ENCODE measurements at regions not wholly inside any gene's neighbourhood (a gene's known extent, or its start where the extent isn't known, plus 50 kb on each side); places are given as distances from the start of the nearest gene placed in this dataset.

DNA sequence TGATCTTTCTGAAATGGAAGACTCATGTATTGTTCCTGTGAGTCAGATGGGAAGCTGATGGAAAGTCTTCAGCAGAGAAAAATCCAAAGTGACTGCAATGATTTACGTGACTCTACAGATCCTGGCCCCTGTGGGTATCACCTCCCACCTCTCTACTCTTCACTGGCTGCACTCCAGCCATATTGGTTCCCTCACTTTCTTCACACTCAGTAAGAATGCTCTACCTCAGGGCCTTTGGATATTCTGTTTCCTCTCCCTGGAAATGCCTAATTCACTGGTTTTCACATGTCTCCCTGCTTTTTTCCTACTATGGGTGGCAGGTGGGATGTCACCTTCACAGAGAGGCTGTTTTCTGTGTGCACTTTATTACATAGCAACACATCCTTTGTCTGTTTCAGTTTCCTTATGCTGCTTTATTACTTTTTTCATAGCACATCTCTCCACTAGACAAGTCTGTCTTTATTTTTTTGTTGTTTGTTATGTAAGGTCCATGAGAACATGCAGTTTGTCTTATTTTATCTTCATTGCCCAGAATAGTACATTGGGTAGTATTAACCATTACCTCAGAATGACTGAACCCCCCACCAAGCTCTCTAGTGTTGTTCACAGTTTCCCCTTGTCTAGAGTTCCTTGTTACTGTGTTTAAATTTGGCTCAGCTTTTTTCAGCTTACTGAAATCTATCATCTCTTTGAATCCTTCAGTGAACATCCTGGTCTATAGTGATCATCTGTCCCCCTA, 57.6 kb upstream of the CLNK start:
- TF ChIP-seq, protein P1, sequence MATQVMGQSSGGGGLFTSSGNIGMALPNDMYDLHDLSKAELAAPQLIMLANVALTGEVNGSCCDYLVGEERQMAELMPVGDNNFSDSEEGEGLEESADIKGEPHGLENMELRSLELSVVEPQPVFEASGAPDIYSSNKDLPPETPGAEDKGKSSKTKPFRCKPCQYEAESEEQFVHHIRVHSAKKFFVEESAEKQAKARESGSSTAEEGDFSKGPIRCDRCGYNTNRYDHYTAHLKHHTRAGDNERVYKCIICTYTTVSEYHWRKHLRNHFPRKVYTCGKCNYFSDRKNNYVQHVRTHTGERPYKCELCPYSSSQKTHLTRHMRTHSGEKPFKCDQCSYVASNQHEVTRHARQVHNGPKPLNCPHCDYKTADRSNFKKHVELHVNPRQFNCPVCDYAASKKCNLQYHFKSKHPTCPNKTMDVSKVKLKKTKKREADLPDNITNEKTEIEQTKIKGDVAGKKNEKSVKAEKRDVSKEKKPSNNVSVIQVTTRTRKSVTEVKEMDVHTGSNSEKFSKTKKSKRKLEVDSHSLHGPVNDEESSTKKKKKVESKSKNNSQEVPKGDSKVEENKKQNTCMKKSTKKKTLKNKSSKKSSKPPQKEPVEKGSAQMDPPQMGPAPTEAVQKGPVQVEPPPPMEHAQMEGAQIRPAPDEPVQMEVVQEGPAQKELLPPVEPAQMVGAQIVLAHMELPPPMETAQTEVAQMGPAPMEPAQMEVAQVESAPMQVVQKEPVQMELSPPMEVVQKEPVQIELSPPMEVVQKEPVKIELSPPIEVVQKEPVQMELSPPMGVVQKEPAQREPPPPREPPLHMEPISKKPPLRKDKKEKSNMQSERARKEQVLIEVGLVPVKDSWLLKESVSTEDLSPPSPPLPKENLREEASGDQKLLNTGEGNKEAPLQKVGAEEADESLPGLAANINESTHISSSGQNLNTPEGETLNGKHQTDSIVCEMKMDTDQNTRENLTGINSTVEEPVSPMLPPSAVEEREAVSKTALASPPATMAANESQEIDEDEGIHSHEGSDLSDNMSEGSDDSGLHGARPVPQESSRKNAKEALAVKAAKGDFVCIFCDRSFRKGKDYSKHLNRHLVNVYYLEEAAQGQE (IDR thresholded peaks at IDR 0.05), result no peak
- TF ChIP-seq, protein P2, sequence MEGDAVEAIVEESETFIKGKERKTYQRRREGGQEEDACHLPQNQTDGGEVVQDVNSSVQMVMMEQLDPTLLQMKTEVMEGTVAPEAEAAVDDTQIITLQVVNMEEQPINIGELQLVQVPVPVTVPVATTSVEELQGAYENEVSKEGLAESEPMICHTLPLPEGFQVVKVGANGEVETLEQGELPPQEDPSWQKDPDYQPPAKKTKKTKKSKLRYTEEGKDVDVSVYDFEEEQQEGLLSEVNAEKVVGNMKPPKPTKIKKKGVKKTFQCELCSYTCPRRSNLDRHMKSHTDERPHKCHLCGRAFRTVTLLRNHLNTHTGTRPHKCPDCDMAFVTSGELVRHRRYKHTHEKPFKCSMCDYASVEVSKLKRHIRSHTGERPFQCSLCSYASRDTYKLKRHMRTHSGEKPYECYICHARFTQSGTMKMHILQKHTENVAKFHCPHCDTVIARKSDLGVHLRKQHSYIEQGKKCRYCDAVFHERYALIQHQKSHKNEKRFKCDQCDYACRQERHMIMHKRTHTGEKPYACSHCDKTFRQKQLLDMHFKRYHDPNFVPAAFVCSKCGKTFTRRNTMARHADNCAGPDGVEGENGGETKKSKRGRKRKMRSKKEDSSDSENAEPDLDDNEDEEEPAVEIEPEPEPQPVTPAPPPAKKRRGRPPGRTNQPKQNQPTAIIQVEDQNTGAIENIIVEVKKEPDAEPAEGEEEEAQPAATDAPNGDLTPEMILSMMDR (IDR thresholded peaks at IDR 0.05; ENCODE audit: low read depth, low read length, missing input control), result no peak
- TF ChIP-seq, protein P3, sequence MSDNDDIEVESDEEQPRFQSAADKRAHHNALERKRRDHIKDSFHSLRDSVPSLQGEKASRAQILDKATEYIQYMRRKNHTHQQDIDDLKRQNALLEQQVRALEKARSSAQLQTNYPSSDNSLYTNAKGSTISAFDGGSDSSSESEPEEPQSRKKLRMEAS (IDR thresholded peaks at IDR 0.05), result no peak
- no peak for TF ChIP-seq EGR1 (IDR thresholded peaks at IDR 0.05; ENCODE audit: low read depth in 2 of 2)
- TF ChIP-seq JUND (IDR thresholded peaks at IDR 0.05), result no peak
- no peak for TF ChIP-seq FOXA2 (IDR thresholded peaks at IDR 0.05)
- TF ChIP-seq TAF1 (conservative IDR thresholded peaks at IDR 0.05), result no peak
- TF ChIP-seq GABPA (IDR thresholded peaks at IDR 0.05 in 1 of 2, conservative IDR thresholded peaks at IDR 0.05 in 1 of 2), result no peak
- TF ChIP-seq HNF4G (IDR thresholded peaks at IDR 0.05), result no peak
- no peak for TF ChIP-seq FOXA1 (IDR thresholded peaks at IDR 0.05)
- TF ChIP-seq YY1 (IDR thresholded peaks at IDR 0.05), result no peak
- no peak for TF ChIP-seq HNF4A (conservative IDR thresholded peaks at IDR 0.05)
- no peak for TF ChIP-seq ATF3 (IDR thresholded peaks at IDR 0.05)

Data from liver (tissue), 3 donors.